Activated naive CD8-positive, alpha-beta T cell treated with anti-CD3 and anti-CD28 coated beads, Interleukin-2, amount 10 ng/mL, durations not matched to agents 7 days and 5 days (primary cell): ENCODE measurements at regions not wholly inside any gene's neighbourhood (a gene's known extent, or its start where the extent isn't known, plus 50 kb on each side); places are given as distances from the start of the nearest gene placed in this dataset.
"Not testable (repeated sequence)": the region's sequence is repeated elsewhere in the genome, so short reads cannot be mapped to it uniquely, and the experiment has no call there.

Experiments
- ATAC-seq: fragments of 150-1000 bp; cut with Tn5 transposase; one replicate; pipeline ENCODE4 v1.10.0; 2021; ENCODE audit warnings: low read depth, moderate library complexity
- POLR2A ChIA-PET: fragments of 350-600 bp; sonication (Branson Sonifier 250); formaldehyde crosslinking; loops from one replicate; lab custom pipeline; 2021; ENCODE audit warnings: antibody characterized with exemption; lab: Charles Lee
- DNase-seq: peaks from one replicate; pipeline ENCODE4 v3.0.0; 2021
- H3K27ac Mint-ChIP-seq: one replicate; pipeline ENCODE4 v1.8.0; 2022; ENCODE audit warnings: mild to moderate bottlenecking, mixed read lengths
- H3K27me3 Mint-ChIP-seq: one replicate; pipeline ENCODE4 v1.8.0; 2022; ENCODE audit warnings: mild to moderate bottlenecking, moderate library complexity, mixed read lengths
- H3K36me3 Mint-ChIP-seq: one replicate; pipeline ENCODE4 v1.8.0; 2021; ENCODE audit warnings: mild to moderate bottlenecking, mixed read lengths
- H3K4me1 Mint-ChIP-seq: one replicate; pipeline ENCODE4 v1.8.0; 2021; ENCODE audit warnings: mixed read lengths
- H3K4me3 Mint-ChIP-seq: one replicate; pipeline ENCODE4 v1.8.0; 2022; ENCODE audit warnings: mild to moderate bottlenecking, moderate library complexity, mixed read lengths
- H3K9me3 Mint-ChIP-seq: one replicate; pipeline ENCODE4 v1.8.0; 2021; ENCODE audit warnings: mixed read lengths

GRCh38 chr1:188129856-188130838 is 1301.4 kb downstream of the PLA2G4A start:
- DNase-seq (no peak), ATAC-seq (no peak)
- H3K36me3 Mint-ChIP-seq = no peaks in the 10 kb centered on the region
- H3K27ac Mint-ChIP-seq = no peak overlapping the region
- no peaks in the 10 kb centered on the region for H3K4me1 Mint-ChIP-seq
- H3K4me3 Mint-ChIP-seq = no peak overlapping the region
- POLR2A ChIA-PET = no interaction called here
- H3K27me3 Mint-ChIP-seq = no peaks in the 10 kb centered on the region
- H3K9me3 Mint-ChIP-seq = peaks cover 7% of the 10 kb centered on the region

- ATAC-seq (no peak), DNase-seq (no peak)
- H3K27me3 Mint-ChIP-seq = no peaks in the 10 kb centered on the region
- H3K4me3 Mint-ChIP-seq = no peak overlapping the region
- peaks cover 4% of the 10 kb centered on the region for H3K9me3 Mint-ChIP-seq
- no peak overlapping the region for H3K27ac Mint-ChIP-seq
- POLR2A ChIA-PET = no interaction called here
- no peaks in the 10 kb centered on the region for H3K36me3 Mint-ChIP-seq
- H3K4me1 Mint-ChIP-seq = no peaks in the 10 kb centered on the region
These were observed 1308.5 kb downstream of the PLA2G4A start for GRCh38 chr1:188137221-188137620.

GRCh38 chr1:188140958-188141357 is 1312.2 kb downstream of the PLA2G4A start:
- no peak overlapping the region for H3K4me3 Mint-ChIP-seq
- no peak for ATAC-seq
- POLR2A ChIA-PET = no interaction called here

GRCh38 chr1:188154196-188154595 is 1325.4 kb downstream of the PLA2G4A start:
- H3K36me3 Mint-ChIP-seq = no peaks in the 10 kb centered on the region
- H3K27ac Mint-ChIP-seq = no peak overlapping the region
- ATAC-seq (no peak), DNase-seq (no peak)
- no peaks in the 10 kb centered on the region for H3K4me1 Mint-ChIP-seq
- H3K9me3 Mint-ChIP-seq = no peaks in the 10 kb centered on the region
- no peaks in the 10 kb centered on the region for H3K27me3 Mint-ChIP-seq
- POLR2A ChIA-PET = no interaction called here
- H3K4me3 Mint-ChIP-seq = no peak overlapping the region

More at GRCh38 chr1:188140958-188141357, 1312.2 kb downstream of the PLA2G4A start:
- DNase-seq = no peak
- H3K27ac Mint-ChIP-seq = no peak overlapping the region
- no peaks in the 10 kb centered on the region for H3K4me1 Mint-ChIP-seq
- H3K36me3 Mint-ChIP-seq = no peaks in the 10 kb centered on the region
- peaks cover 7% of the 10 kb centered on the region for H3K9me3 Mint-ChIP-seq
- H3K27me3 Mint-ChIP-seq = no peaks in the 10 kb centered on the region

- DNase-seq (no peak), ATAC-seq (no peak)
- Mint-ChIP-seq H3K27me3 (no peaks in the 10 kb centered on the region), H3K36me3 (no peaks in the 10 kb centered on the region), H3K4me3 (no peak overlapping the region), H3K27ac (no peak overlapping the region), H3K9me3 (no peaks in the 10 kb centered on the region), H3K4me1 (no peaks in the 10 kb centered on the region)
- POLR2A ChIA-PET = no interaction called here
These were observed 1326.0 kb downstream of the PLA2G4A start for GRCh38 chr1:188154761-188155160.

- no peaks in the 10 kb centered on the region for H3K4me1 Mint-ChIP-seq
- H3K9me3 Mint-ChIP-seq = no peaks in the 10 kb centered on the region
- POLR2A ChIA-PET = no interaction called here
- ATAC-seq (no peak), DNase-seq (no peak)
- H3K4me3 Mint-ChIP-seq = no peak overlapping the region
- H3K27me3 Mint-ChIP-seq = no peaks in the 10 kb centered on the region
- H3K36me3 Mint-ChIP-seq = no peaks in the 10 kb centered on the region
- H3K27ac Mint-ChIP-seq = no peak overlapping the region
These were observed 1326.5 kb downstream of the PLA2G4A start for GRCh38 chr1:188155261-188155660.

GRCh38 chr1:188164459-188164858 is 1335.7 kb downstream of the PLA2G4A start:
- POLR2A ChIA-PET = no interaction called here
- H3K27me3 Mint-ChIP-seq = no peaks in the 10 kb centered on the region
- no peaks in the 10 kb centered on the region for H3K4me1 Mint-ChIP-seq
- ATAC-seq = no peak
- DNase-seq = no peak
- no peaks in the 10 kb centered on the region for H3K9me3 Mint-ChIP-seq
- no peak overlapping the region for H3K27ac Mint-ChIP-seq
- no peaks in the 10 kb centered on the region for H3K36me3 Mint-ChIP-seq
- H3K4me3 Mint-ChIP-seq = no peak overlapping the region

- no peaks in the 10 kb centered on the region for H3K4me1 Mint-ChIP-seq
- POLR2A ChIA-PET = no interaction called here
These were observed 1337.9 kb downstream of the PLA2G4A start for GRCh38 chr1:188166654-188167053.

GRCh38 chr1:188169971-188170370 is 1341.2 kb downstream of the PLA2G4A start:
- Mint-ChIP-seq H3K36me3 (no peaks in the 10 kb centered on the region), H3K9me3 (no peaks in the 10 kb centered on the region), H3K27me3 (no peaks in the 10 kb centered on the region), H3K4me1 (no peaks in the 10 kb centered on the region), H3K27ac (no peak overlapping the region), H3K4me3 (no peak overlapping the region)
- POLR2A ChIA-PET = no interaction called here
- no peak for DNase-seq
- ATAC-seq = no peak

More at GRCh38 chr1:188166654-188167053, 1337.9 kb downstream of the PLA2G4A start:
- H3K4me3 Mint-ChIP-seq = no peak overlapping the region
- H3K27me3 Mint-ChIP-seq = no peaks in the 10 kb centered on the region
- no peak overlapping the region for H3K27ac Mint-ChIP-seq
- ATAC-seq (no peak), DNase-seq (no peak)
- no peaks in the 10 kb centered on the region for H3K36me3 Mint-ChIP-seq
- no peaks in the 10 kb centered on the region for H3K9me3 Mint-ChIP-seq

GRCh38 chr1:188170411-188170810 is 1341.7 kb downstream of the PLA2G4A start:
- H3K27me3 Mint-ChIP-seq = no peaks in the 10 kb centered on the region
- H3K27ac Mint-ChIP-seq = no peak overlapping the region
- no peak for ATAC-seq
- POLR2A ChIA-PET = no interaction called here
- no peak for DNase-seq
- no peak overlapping the region for H3K4me3 Mint-ChIP-seq
- H3K4me1 Mint-ChIP-seq = no peaks in the 10 kb centered on the region
- H3K36me3 Mint-ChIP-seq = no peaks in the 10 kb centered on the region
- H3K9me3 Mint-ChIP-seq = no peaks in the 10 kb centered on the region

- DNase-seq (no peak), ATAC-seq (no peak)
- no peak overlapping the region for H3K27ac Mint-ChIP-seq
- no peaks in the 10 kb centered on the region for H3K27me3 Mint-ChIP-seq
- no peaks in the 10 kb centered on the region for H3K4me1 Mint-ChIP-seq
- POLR2A ChIA-PET = no interaction called here
- H3K4me3 Mint-ChIP-seq = no peak overlapping the region
- H3K36me3 Mint-ChIP-seq = no peaks in the 10 kb centered on the region
- no peaks in the 10 kb centered on the region for H3K9me3 Mint-ChIP-seq
These were observed 1342.2 kb downstream of the PLA2G4A start for GRCh38 chr1:188170935-188171334.

GRCh38 chr1:188182063-188182462 is 1353.3 kb downstream of the PLA2G4A start:
- H3K4me1 Mint-ChIP-seq, DNase-seq, ATAC-seq, H3K27me3 Mint-ChIP-seq, H3K27ac Mint-ChIP-seq, H3K4me3 Mint-ChIP-seq, POLR2A ChIA-PET, H3K9me3 Mint-ChIP-seq, H3K36me3 Mint-ChIP-seq: not testable (repeated sequence)

- Mint-ChIP-seq H3K9me3 (peaks cover 1% of the 10 kb centered on the region), H3K27ac (no peak overlapping the region), H3K4me1 (no peaks in the 10 kb centered on the region)
These were observed 1359.6 kb downstream of the PLA2G4A start for GRCh38 chr1:188188317-188188716.

GRCh38 chr1:188194916-188195315 is 1366.2 kb downstream of the PLA2G4A start:
- Mint-ChIP-seq H3K9me3 (peaks cover 1% of the 10 kb centered on the region), H3K27ac (no peak overlapping the region), H3K4me1 (no peaks in the 10 kb centered on the region), H3K36me3 (no peaks in the 10 kb centered on the region), H3K27me3 (no peaks in the 10 kb centered on the region), H3K4me3 (no peak overlapping the region)
- POLR2A ChIA-PET = no interaction called here
- DNase-seq = no peak
- ATAC-seq = no peak

More at GRCh38 chr1:188188317-188188716, 1359.6 kb downstream of the PLA2G4A start:
- ATAC-seq (no peak), DNase-seq (no peak)
- POLR2A ChIA-PET = no interaction called here
- Mint-ChIP-seq H3K27me3 (no peaks in the 10 kb centered on the region), H3K36me3 (no peaks in the 10 kb centered on the region), H3K4me3 (no peak overlapping the region)
